Germinal center (tissue), 1 donor: ENCODE measurements at regions not wholly inside any gene's neighbourhood (a gene's known extent, or its start where the extent isn't known, plus 50 kb on each side); places are given as distances from the start of the nearest gene placed in this dataset.

ENCODE experiments used
- DNase-seq: peaks from one replicate; pipeline ENCODE4 v3.0.0; 2012; ENCODE audit warnings: mixed read lengths, low spot score

DNA sequence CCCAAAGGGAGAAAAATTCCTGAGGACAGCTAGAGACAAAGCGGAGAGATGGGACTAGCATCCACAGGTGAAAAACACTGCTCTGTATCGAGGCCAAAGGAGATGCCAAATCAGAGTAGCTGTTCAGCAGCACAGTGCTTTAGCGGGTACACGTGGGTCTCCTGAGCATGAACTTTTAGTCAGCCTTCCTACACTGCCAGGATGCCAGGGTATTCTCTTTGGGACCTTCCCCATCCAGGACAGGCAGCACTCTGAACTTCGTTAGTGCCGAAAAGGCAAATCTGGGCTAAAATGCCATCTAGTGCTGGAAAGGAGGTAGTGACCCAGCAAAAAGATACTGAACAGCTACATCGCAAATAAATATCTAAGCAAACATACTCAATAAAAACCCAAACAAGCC lies 64.9 kb downstream of the C6orf58 start:
- peak; percentile 3 for DNase-seq
